ENCODE measurements at regions not wholly inside any gene's neighbourhood (a gene's known extent, or its start where the extent isn't known, plus 50 kb on each side); places are given as distances from the start of the nearest gene placed in this dataset.
"Not testable (repeated sequence)": the region's sequence is repeated elsewhere in the genome, so short reads cannot be mapped to it uniquely, and the experiment has no call there.

GRCh38 chr6:147660334-147661311 is 152.1 kb downstream of the SAMD5 start:
- Histone ChIP-seq H3K27me3 (no peaks in the 10 kb centered on the region), H3K4me3 (no peak overlapping the region), H3K9me3 (no peaks in the 10 kb centered on the region; the same call in 1 of the 2 replicates), H3K36me3 (no peaks in the 10 kb centered on the region)
- DNase-seq = no peak

- Histone ChIP-seq H3K4me3 (no peak overlapping the region), H3K36me3 (no peaks in the 10 kb centered on the region), H3K9me3 (no peaks in the 10 kb centered on the region), H3K27me3 (no peaks in the 10 kb centered on the region)
- no peak for DNase-seq
These were observed 154.2 kb downstream of the SAMD5 start for GRCh38 chr6:147662646-147663045.

GRCh38 chr6:147664092-147664491 is 155.6 kb downstream of the SAMD5 start:
- no peaks in the 10 kb centered on the region for H3K36me3 ChIP-seq
- DNase-seq = no peak
- H3K9me3 ChIP-seq = no peaks in the 10 kb centered on the region
- H3K4me3 ChIP-seq = no peak overlapping the region
- H3K27me3 ChIP-seq = no peaks in the 10 kb centered on the region

- no peaks in the 10 kb centered on the region for H3K27me3 ChIP-seq
- no peak overlapping the region for H3K4me3 ChIP-seq
- DNase-seq = no peak
- no peaks in the 10 kb centered on the region for H3K36me3 ChIP-seq
- peaks cover 8% of the 10 kb centered on the region for H3K9me3 ChIP-seq
These were observed 157.8 kb downstream of the SAMD5 start for GRCh38 chr6:147666255-147666654.

- Histone ChIP-seq H3K27me3 (no peaks in the 10 kb centered on the region), H3K9me3 (peaks cover 8% of the 10 kb centered on the region), H3K4me3 (no peak overlapping the region), H3K36me3 (no peaks in the 10 kb centered on the region)
- DNase-seq = no peak
These were observed 158.6 kb downstream of the SAMD5 start for GRCh38 chr6:147667082-147667481.

GRCh38 chr6:147674099-147674498 is 165.6 kb downstream of the SAMD5 start:
- DNase-seq = no peak
- Histone ChIP-seq H3K27me3 (no peaks in the 10 kb centered on the region), H3K9me3 (peaks cover 8% of the 10 kb centered on the region), H3K4me3 (no peak overlapping the region), H3K36me3 (no peaks in the 10 kb centered on the region)

GRCh38 chr6:147674794-147675193 is 166.3 kb downstream of the SAMD5 start:
- H3K4me3 ChIP-seq = no peak overlapping the region
- no peaks in the 10 kb centered on the region for H3K27me3 ChIP-seq
- H3K36me3 ChIP-seq = no peaks in the 10 kb centered on the region
- DNase-seq = no peak
- peaks cover 4% of the 10 kb centered on the region for H3K9me3 ChIP-seq

- no peaks in the 10 kb centered on the region for H3K27me3 ChIP-seq
- H3K4me3 ChIP-seq = no peak overlapping the region
- DNase-seq = no peak
- no peaks in the 10 kb centered on the region for H3K36me3 ChIP-seq
- no peaks in the 10 kb centered on the region for H3K9me3 ChIP-seq
These were observed 166.8 kb downstream of the SAMD5 start for GRCh38 chr6:147675281-147675680.

- Histone ChIP-seq H3K27me3 (no peaks in the 10 kb centered on the region), H3K9me3 (no peaks in the 10 kb centered on the region), H3K4me3 (no peak overlapping the region), H3K36me3 (no peaks in the 10 kb centered on the region)
- no peak for DNase-seq
These were observed 168.2 kb downstream of the SAMD5 start for GRCh38 chr6:147676495-147677199.

GRCh38 chr6:147677647-147678046 is 169.2 kb downstream of the SAMD5 start:
- Histone ChIP-seq H3K27me3 (no peaks in the 10 kb centered on the region), H3K36me3 (no peaks in the 10 kb centered on the region), H3K4me3 (no peak overlapping the region), H3K9me3 (no peaks in the 10 kb centered on the region)
- no peak for DNase-seq

- Histone ChIP-seq H3K4me3 (no peak overlapping the region), H3K27me3 (no peaks in the 10 kb centered on the region), H3K9me3 (no peaks in the 10 kb centered on the region), H3K36me3 (no peaks in the 10 kb centered on the region)
- no peak for DNase-seq
These were observed 169.8 kb downstream of the SAMD5 start for GRCh38 chr6:147678253-147678652.

- Histone ChIP-seq H3K9me3 (no peaks in the 10 kb centered on the region), H3K36me3 (no peaks in the 10 kb centered on the region), H3K27me3 (no peaks in the 10 kb centered on the region), H3K4me3 (no peak overlapping the region)
- no peak for DNase-seq
These were observed 176.4 kb downstream of the SAMD5 start for GRCh38 chr6:147684906-147685305.

- H3K27me3 ChIP-seq = no peaks in the 10 kb centered on the region
- DNase-seq = no peak
- no peaks in the 10 kb centered on the region for H3K9me3 ChIP-seq
- H3K4me3 ChIP-seq = no peak overlapping the region
- H3K36me3 ChIP-seq = no peaks in the 10 kb centered on the region
These were observed 180.9 kb downstream of the SAMD5 start for GRCh38 chr6:147689398-147689797.

- no peak for DNase-seq
- H3K9me3 ChIP-seq = no peaks in the 10 kb centered on the region
- no peak overlapping the region for H3K4me3 ChIP-seq
- no peaks in the 10 kb centered on the region for H3K36me3 ChIP-seq
- H3K27me3 ChIP-seq = no peaks in the 10 kb centered on the region
These were observed 183.0 kb downstream of the SAMD5 start for GRCh38 chr6:147691446-147691845.

- H3K36me3 ChIP-seq = no peaks in the 10 kb centered on the region
These were observed 184.7 kb downstream of the SAMD5 start for GRCh38 chr6:147693181-147693580.

GRCh38 chr6:147694556-147694955 is 186.1 kb downstream of the SAMD5 start:
- H3K27me3 ChIP-seq, DNase-seq, H3K36me3 ChIP-seq, H3K4me3 ChIP-seq, H3K9me3 ChIP-seq: not testable (repeated sequence)

More at GRCh38 chr6:147693181-147693580, 184.7 kb downstream of the SAMD5 start:
- DNase-seq = no peak
- no peak overlapping the region for H3K4me3 ChIP-seq
- no peaks in the 10 kb centered on the region for H3K9me3 ChIP-seq
- H3K27me3 ChIP-seq = no peaks in the 10 kb centered on the region

GRCh38 chr6:147695819-147696218 is 187.3 kb downstream of the SAMD5 start:
- Histone ChIP-seq H3K4me3 (no peak overlapping the region), H3K36me3 (no peaks in the 10 kb centered on the region), H3K27me3 (no peaks in the 10 kb centered on the region), H3K9me3 (no peaks in the 10 kb centered on the region)
- no peak for DNase-seq

Data from MG63 (cell line).